Mesothelial cell of epicardium (in vitro differentiated cells): ENCODE measurements at regions not wholly inside any gene's neighbourhood (a gene's known extent, or its start where the extent isn't known, plus 50 kb on each side); places are given as distances from the start of the nearest gene placed in this dataset.

Source experiments
- DNase-seq, 2 experiments: peaks; one replicate each; pipeline ENCODE4 v3.0.0; 2021; ENCODE audit warnings: low spot score in 2 of 2; ENCODE audit not compliant: unreplicated experiment in 2 of 2
- H3K27ac Mint-ChIP-seq: 2 replicates; pipeline ENCODE4 v1.8.0; 2021; ENCODE audit warnings: mixed read lengths
- H3K27me3 Mint-ChIP-seq: 2 replicates; pipeline ENCODE4 v1.8.0; 2021; ENCODE audit warnings: low read depth, mixed read lengths
- H3K36me3 Mint-ChIP-seq: 2 replicates; pipeline ENCODE4 v1.8.0; 2021; ENCODE audit warnings: mixed read lengths
- H3K4me1 Mint-ChIP-seq: 2 replicates; pipeline ENCODE4 v1.8.0; 2021; ENCODE audit warnings: mixed read lengths
- H3K4me3 Mint-ChIP-seq: 2 replicates; pipeline ENCODE4 v1.8.0; 2021; ENCODE audit warnings: mild to moderate bottlenecking, moderate library complexity, mixed read lengths
- H3K9me3 Mint-ChIP-seq: 2 replicates; pipeline ENCODE4 v1.8.0; 2021; ENCODE audit warnings: mixed read lengths
- CTCF ChIP-seq: fragments of 200-600 bp; sonication (generic); IDR thresholded peaks from one replicate; pipeline ENCODE4 v1.5.0; 2021; ENCODE audit warnings: antibody characterized with exemption; ENCODE audit not compliant: unreplicated experiment

DNA sequence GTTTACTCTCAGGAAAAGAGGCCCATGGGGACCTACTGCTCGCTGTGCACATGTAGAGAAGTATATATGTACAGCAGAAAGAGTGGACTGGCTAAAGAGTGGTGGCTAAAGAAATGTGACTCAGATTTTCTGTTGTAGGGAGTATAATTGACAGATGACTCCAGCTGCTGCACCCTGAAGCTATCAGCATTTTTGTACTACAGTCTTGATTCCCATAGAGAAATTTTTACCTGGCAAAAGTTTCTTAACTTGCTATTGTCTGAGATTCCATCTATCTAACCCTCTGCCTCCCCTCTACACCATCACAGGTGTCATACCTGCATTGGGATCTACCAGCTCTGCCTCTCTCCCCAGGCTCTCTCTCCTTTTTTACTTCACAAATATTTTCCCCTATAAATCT, 296.0 kb upstream of the KYNU start:
- no peak for TF ChIP-seq CTCF
- no peak for DNase-seq
- H3K27me3 Mint-ChIP-seq, result no peaks in the 10 kb centered on the region
- no peak overlapping the region for H3K27ac Mint-ChIP-seq
- H3K36me3 Mint-ChIP-seq, result no peaks in the 10 kb centered on the region
- H3K4me1 Mint-ChIP-seq, result no peaks in the 10 kb centered on the region
- H3K9me3 Mint-ChIP-seq, result no peaks in the 10 kb centered on the region
- no peak overlapping the region for H3K4me3 Mint-ChIP-seq

GRCh38 chr2:142580691-142581090, 296.8 kb upstream of the KYNU start:
- H3K27ac Mint-ChIP-seq, result no peak overlapping the region
- no peaks in the 10 kb centered on the region for H3K4me1 Mint-ChIP-seq
- H3K4me3 Mint-ChIP-seq, result no peak overlapping the region
- DNase-seq, result no peak
- no peaks in the 10 kb centered on the region for H3K27me3 Mint-ChIP-seq
- TF ChIP-seq CTCF, result no peak
- H3K9me3 Mint-ChIP-seq, result no peaks in the 10 kb centered on the region
- no peaks in the 10 kb centered on the region for H3K36me3 Mint-ChIP-seq

DNA sequence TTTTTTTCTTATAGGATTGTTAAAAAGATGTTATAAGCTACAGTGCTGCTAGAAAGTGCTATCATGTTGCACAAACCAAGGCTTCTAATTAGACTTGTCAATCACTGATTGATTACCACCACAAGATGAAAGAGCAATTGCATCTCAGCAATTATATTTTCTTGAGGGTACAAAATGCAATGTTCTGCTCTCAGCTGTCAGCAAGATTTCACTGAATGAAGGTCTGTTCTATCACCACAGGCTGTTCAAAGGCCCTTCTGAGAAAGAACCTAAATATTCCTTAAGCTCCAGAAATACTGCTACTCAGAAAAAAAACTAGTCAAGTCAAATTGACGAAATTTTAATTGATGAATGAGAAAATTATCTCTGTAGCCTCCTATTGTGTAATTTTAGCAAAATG, 301.9 kb upstream of the KYNU start:
- no peaks in the 10 kb centered on the region for H3K36me3 Mint-ChIP-seq
- H3K4me3 Mint-ChIP-seq, result no peak overlapping the region
- DNase-seq, result no peak
- no peaks in the 10 kb centered on the region for H3K4me1 Mint-ChIP-seq
- no peak for TF ChIP-seq CTCF
- H3K9me3 Mint-ChIP-seq, result no peaks in the 10 kb centered on the region
- no peak overlapping the region for H3K27ac Mint-ChIP-seq
- no peaks in the 10 kb centered on the region for H3K27me3 Mint-ChIP-seq

DNA sequence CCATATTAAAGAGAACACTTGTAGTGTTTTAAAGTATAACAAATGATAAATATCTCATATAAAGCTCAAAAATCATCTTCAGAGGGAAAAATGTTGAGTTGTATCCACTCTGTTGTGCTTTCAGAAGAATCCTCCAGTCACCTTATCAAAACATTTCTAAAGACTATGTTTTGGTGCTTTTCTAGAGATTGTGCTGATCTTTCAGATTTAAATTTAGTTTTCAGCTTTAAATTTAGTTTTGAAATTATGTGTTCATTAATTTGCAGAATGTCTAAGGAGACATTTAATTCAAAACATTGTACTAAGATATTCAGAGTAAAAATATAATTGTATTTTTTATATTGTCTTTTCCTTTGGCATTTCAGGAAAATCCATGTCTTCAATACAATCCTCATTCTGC, 303.1 kb upstream of the KYNU start:
- DNase-seq, result no peak
- H3K9me3 Mint-ChIP-seq, result no peaks in the 10 kb centered on the region
- TF ChIP-seq CTCF, result no peak
- H3K4me1 Mint-ChIP-seq, result no peaks in the 10 kb centered on the region
- no peak overlapping the region for H3K27ac Mint-ChIP-seq
- no peaks in the 10 kb centered on the region for H3K27me3 Mint-ChIP-seq
- no peak overlapping the region for H3K4me3 Mint-ChIP-seq
- no peaks in the 10 kb centered on the region for H3K36me3 Mint-ChIP-seq

GRCh38 chr2:142572346-142573132, 304.9 kb upstream of the KYNU start:
- Mint-ChIP-seq H3K9me3 (no peaks in the 10 kb centered on the region), H3K36me3 (no peaks in the 10 kb centered on the region), H3K4me3 (no peak overlapping the region), H3K27ac (no peak overlapping the region), H3K4me1 (no peaks in the 10 kb centered on the region), H3K27me3 (no peaks in the 10 kb centered on the region)
- TF ChIP-seq CTCF, result no peak
- no peak for DNase-seq
